OCI-LY1 (cell line): ENCODE measurements at regions not wholly inside any gene's neighbourhood (a gene's known extent, or its start where the extent isn't known, plus 50 kb on each side); places are given as distances from the start of the nearest gene placed in this dataset.

Experiments
- H2AFZ ChIP-seq: fragments of 200-600 bp; sonication (generic), shearing (Covaris generic); 2 replicates; pipeline ENCODE4 v1.6.0; 2014; ENCODE audit warnings: antibody characterized with exemption, mild to moderate bottlenecking, low read length
- H3F3A ChIP-seq: fragments of 200-600 bp; sonication (generic), shearing (Covaris generic); 2 replicates; pipeline ENCODE4 v1.6.0; 2014; ENCODE audit warnings: mild to moderate bottlenecking, antibody characterized with exemption, low read length, moderate library complexity; ENCODE audit not compliant: insufficient read depth
- H3K27ac ChIP-seq: fragments of 200-600 bp; sonication (generic); 2 replicates; pipeline ENCODE4 v1.5.1; 2014; ENCODE audit warnings: low read length, mixed run types, mild to moderate bottlenecking, low read depth; ENCODE audit not compliant: poor library complexity, severe bottlenecking
- H3K27me3 ChIP-seq: fragments of 200-600 bp; sonication (generic); 2 replicates; pipeline ENCODE4 v1.6.0; 2014; ENCODE audit warnings: antibody characterized with exemption, mild to moderate bottlenecking, low read length, moderate library complexity; ENCODE audit not compliant: insufficient read depth
- H3K36me3 ChIP-seq: fragments of 200-600 bp; sonication (generic); 2 replicates; pipeline ENCODE4 v1.6.1; 2014; ENCODE audit warnings: mild to moderate bottlenecking, antibody characterized with exemption, low read length, moderate library complexity, mixed read lengths; ENCODE audit not compliant: insufficient read depth
- H3K4me1 ChIP-seq: fragments of 200-600 bp; sonication (generic); 2 replicates; pipeline ENCODE4 v1.5.1; 2014; ENCODE audit warnings: mild to moderate bottlenecking, low read length, moderate library complexity; ENCODE audit not compliant: insufficient read depth, severe bottlenecking
- H3K4me2 ChIP-seq: fragments of 200-600 bp; sonication (generic), shearing (Covaris generic); 2 replicates; pipeline ENCODE4 v1.6.1; 2014; ENCODE audit warnings: low read length
- H3K4me3 ChIP-seq: fragments of 200-600 bp; sonication (generic); 2 replicates; pipeline ENCODE4 v1.5.1; 2014; ENCODE audit warnings: low read length, low read depth, mild to moderate bottlenecking, mixed read lengths; ENCODE audit not compliant: poor library complexity, severe bottlenecking
- H3K79me2 ChIP-seq: fragments of 200-600 bp; shearing (Covaris generic); 2 replicates; pipeline ENCODE4 v1.6.1; 2016; ENCODE audit warnings: mixed run types, low read length, mixed read lengths; ENCODE audit not compliant: insufficient read depth
- H3K9ac ChIP-seq: fragments of 200-600 bp; sonication (generic), shearing (Covaris generic); 2 replicates; pipeline ENCODE4 v1.6.1; 2014; ENCODE audit warnings: mild to moderate bottlenecking, low read length, mixed read lengths
- H3K9me2 ChIP-seq: fragments of 200-600 bp; sonication (generic), shearing (Covaris generic); 2 replicates; pipeline ENCODE4 v1.6.1; 2014; ENCODE audit warnings: low read depth, mild to moderate bottlenecking, low read length, mixed read lengths
- H3K9me3 ChIP-seq: fragments of 200-600 bp; shearing (Covaris generic); 2 replicates; pipeline ENCODE4 v1.6.1; 2014; ENCODE audit warnings: low read length, mixed read lengths
- H4K20me1 ChIP-seq: fragments of 200-600 bp; sonication (generic), shearing (Covaris generic); 2 replicates; pipeline ENCODE4 v1.6.0; 2016; ENCODE audit warnings: mild to moderate bottlenecking, low read length; ENCODE audit not compliant: insufficient read depth
- EZH2 ChIP-seq: fragments of 200-600 bp; sonication (generic), shearing (Covaris generic); IDR thresholded peaks from 2 replicates; pipeline ENCODE4 v1.8.0; 2017; ENCODE audit warnings: borderline replicate concordance, mixed run types, mild to moderate bottlenecking, antibody characterized with exemption, low read length, moderate library complexity, mixed read lengths
- TF ChIP-seq, protein P1 (sequence below): fragments of 200-600 bp; sonication (generic), shearing (Covaris generic); IDR thresholded peaks from 2 replicates; pipeline ENCODE4 v1.5.1; 2017; ENCODE audit warnings: mild to moderate bottlenecking, antibody characterized with exemption, low read length, moderate library complexity, mixed read lengths

DNA sequence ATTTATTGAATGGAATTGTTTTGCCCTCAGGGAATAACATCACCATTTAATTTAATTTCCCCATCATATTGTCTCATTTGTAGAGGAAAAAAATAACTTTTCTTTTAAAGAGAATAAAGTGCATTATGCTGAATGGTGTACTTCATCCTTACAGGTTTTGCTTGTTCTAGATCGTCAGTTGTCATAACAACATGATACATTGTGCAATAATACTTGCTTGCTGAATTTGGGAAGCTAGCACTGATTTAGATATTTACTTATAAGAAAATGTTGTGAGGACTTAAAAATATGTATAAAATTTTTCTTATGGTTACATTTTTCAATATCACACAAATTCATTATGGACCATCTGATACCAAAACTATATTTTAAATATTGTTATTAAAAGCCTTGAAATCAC lies 509.0 kb upstream of the POU3F2 start:
- H3K9me2 ChIP-seq, result no peaks in the 10 kb centered on the region
- no peak overlapping the region for H3K27ac ChIP-seq
- H2AFZ ChIP-seq, result no peak overlapping the region
- no peaks in the 10 kb centered on the region for H3K36me3 ChIP-seq
- no peak overlapping the region for H3K4me3 ChIP-seq
- H3K9me3 ChIP-seq, result no peaks in the 10 kb centered on the region
- no peaks in the 10 kb centered on the region for H4K20me1 ChIP-seq
- no peaks in the 10 kb centered on the region for H3K79me2 ChIP-seq
- no peak overlapping the region for H3K4me2 ChIP-seq
- no peaks in the 10 kb centered on the region for H3K27me3 ChIP-seq
- H3K9ac ChIP-seq, result no peak overlapping the region
- no peaks in the 10 kb centered on the region for H3F3A ChIP-seq
- TF ChIP-seq, protein P1, sequence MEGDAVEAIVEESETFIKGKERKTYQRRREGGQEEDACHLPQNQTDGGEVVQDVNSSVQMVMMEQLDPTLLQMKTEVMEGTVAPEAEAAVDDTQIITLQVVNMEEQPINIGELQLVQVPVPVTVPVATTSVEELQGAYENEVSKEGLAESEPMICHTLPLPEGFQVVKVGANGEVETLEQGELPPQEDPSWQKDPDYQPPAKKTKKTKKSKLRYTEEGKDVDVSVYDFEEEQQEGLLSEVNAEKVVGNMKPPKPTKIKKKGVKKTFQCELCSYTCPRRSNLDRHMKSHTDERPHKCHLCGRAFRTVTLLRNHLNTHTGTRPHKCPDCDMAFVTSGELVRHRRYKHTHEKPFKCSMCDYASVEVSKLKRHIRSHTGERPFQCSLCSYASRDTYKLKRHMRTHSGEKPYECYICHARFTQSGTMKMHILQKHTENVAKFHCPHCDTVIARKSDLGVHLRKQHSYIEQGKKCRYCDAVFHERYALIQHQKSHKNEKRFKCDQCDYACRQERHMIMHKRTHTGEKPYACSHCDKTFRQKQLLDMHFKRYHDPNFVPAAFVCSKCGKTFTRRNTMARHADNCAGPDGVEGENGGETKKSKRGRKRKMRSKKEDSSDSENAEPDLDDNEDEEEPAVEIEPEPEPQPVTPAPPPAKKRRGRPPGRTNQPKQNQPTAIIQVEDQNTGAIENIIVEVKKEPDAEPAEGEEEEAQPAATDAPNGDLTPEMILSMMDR, result no peak
- TF ChIP-seq EZH2, result no peak
- H3K4me1 ChIP-seq, result no peaks in the 10 kb centered on the region

DNA sequence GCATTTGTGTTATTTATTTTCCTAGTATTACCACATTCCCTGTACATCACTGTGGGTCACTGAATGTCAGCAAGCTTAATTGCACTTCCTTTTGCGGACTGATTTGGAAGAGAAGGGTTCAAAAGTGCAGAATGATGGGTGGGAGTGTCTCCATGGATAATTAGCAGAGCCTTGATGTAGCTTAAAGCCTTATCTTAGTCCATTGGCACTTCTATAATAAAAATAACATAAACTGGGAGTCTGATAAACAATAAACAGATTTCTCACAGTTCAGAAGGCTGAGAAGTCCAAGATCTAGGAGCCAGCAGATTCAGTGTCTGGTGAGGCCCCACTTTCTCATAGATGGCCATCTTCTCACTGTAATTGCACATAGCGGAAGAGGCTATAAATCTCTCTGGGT lies 501.1 kb upstream of the POU3F2 start:
- H3K36me3 ChIP-seq, result no peaks in the 10 kb centered on the region
- no peaks in the 10 kb centered on the region for H3K79me2 ChIP-seq
- H3K4me3 ChIP-seq, result no peak overlapping the region
- no peak overlapping the region for H3K9ac ChIP-seq
- no peak overlapping the region for H3K27ac ChIP-seq
- H3K27me3 ChIP-seq, result no peaks in the 10 kb centered on the region
- H3F3A ChIP-seq, result no peaks in the 10 kb centered on the region
- H3K4me1 ChIP-seq, result no peaks in the 10 kb centered on the region
- H4K20me1 ChIP-seq, result no peaks in the 10 kb centered on the region
- H2AFZ ChIP-seq, result no peak overlapping the region
- H3K9me2 ChIP-seq, result no peaks in the 10 kb centered on the region
- no peaks in the 10 kb centered on the region for H3K9me3 ChIP-seq
- H3K4me2 ChIP-seq, result no peak overlapping the region
- no peak for TF ChIP-seq EZH2
- TF ChIP-seq, protein P1, result no peak

DNA sequence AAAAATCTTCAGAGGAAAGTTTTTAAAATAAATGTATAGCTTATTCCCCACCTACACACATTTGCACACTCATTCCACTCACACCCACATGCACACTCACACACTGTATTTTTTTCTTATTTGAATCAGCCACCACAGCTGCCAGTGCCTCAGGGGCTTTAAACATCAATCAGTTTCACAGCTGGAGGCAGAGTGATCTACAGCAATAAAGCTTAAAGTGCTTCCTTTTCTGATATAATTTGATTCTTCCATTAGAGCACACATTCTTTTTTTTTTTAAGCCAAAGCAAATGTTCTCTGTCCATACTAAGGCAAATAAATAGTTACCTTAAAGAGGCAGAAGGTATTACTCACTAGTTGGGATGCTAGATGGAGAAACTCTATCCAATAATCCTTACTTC lies 498.8 kb upstream of the POU3F2 start:
- Histone ChIP-seq H3F3A (no peaks in the 10 kb centered on the region), H3K9me3 (no peaks in the 10 kb centered on the region), H3K4me2 (no peak overlapping the region), H3K27me3 (no peaks in the 10 kb centered on the region), H3K4me1 (no peaks in the 10 kb centered on the region), H2AFZ (no peak overlapping the region), H3K9ac (no peak overlapping the region), H3K9me2 (no peaks in the 10 kb centered on the region), H4K20me1 (no peaks in the 10 kb centered on the region), H3K27ac (no peak overlapping the region), H3K36me3 (no peaks in the 10 kb centered on the region), H3K4me3 (no peak overlapping the region), H3K79me2 (no peaks in the 10 kb centered on the region)
- TF ChIP-seq EZH2, result no peak
- TF ChIP-seq, protein P1, result no peak
